Right lobe of liver (tissue), 4 donors: ENCODE measurements at regions not wholly inside any gene's neighbourhood (a gene's known extent, or its start where the extent isn't known, plus 50 kb on each side); places are given as distances from the start of the nearest gene placed in this dataset.

Experiments
- POLR2A ChIP-seq: fragments of 450-650 bp; IDR thresholded peaks from one replicate; pipeline ENCODE4 v1.6.1; 2017; ENCODE audit warnings: antibody characterized with exemption, mild to moderate bottlenecking
- TF ChIP-seq, protein P1 (sequence below), 4 donors: fragments of 200-600 bp in 3 of 4; fragments of 450-650 bp in 1 of 4; IDR thresholded peaks; one replicate each; pipeline versions ENCODE4 v1.5.1 to v1.8.0; 2016 to 2022; ENCODE audit warnings: antibody characterized with exemption in 4 of 4, mild to moderate bottlenecking in 2 of 4
- donor health status: DM: no; HTN: no; CAD: no.
- donor health status: DM: no; HTN: no; CAD: no.
- donor health status: DM: no; HTN: yes; CAD: no.

- TF ChIP-seq, protein P1, sequence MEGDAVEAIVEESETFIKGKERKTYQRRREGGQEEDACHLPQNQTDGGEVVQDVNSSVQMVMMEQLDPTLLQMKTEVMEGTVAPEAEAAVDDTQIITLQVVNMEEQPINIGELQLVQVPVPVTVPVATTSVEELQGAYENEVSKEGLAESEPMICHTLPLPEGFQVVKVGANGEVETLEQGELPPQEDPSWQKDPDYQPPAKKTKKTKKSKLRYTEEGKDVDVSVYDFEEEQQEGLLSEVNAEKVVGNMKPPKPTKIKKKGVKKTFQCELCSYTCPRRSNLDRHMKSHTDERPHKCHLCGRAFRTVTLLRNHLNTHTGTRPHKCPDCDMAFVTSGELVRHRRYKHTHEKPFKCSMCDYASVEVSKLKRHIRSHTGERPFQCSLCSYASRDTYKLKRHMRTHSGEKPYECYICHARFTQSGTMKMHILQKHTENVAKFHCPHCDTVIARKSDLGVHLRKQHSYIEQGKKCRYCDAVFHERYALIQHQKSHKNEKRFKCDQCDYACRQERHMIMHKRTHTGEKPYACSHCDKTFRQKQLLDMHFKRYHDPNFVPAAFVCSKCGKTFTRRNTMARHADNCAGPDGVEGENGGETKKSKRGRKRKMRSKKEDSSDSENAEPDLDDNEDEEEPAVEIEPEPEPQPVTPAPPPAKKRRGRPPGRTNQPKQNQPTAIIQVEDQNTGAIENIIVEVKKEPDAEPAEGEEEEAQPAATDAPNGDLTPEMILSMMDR (IDR thresholded peaks at IDR 0.05): no peak
- TF ChIP-seq POLR2A: no peak
Measured at GRCh38 chr4:24688453-24688852, 104.1 kb upstream of the DHX15 start.
